ENCODE measurements at regions not wholly inside any gene's neighbourhood (a gene's known extent, or its start where the extent isn't known, plus 50 kb on each side); places are given as distances from the start of the nearest gene placed in this dataset.
A peak's percentile ranks its signal among the peaks of the same experiment; 100 is the strongest.
"Not testable (repeated sequence)": the region's sequence is repeated elsewhere in the genome, so short reads cannot be mapped to it uniquely, and the experiment has no call there.

GRCh38 chr1:199085903-199086302 lies 447.1 kb downstream of the PTPRC start:
- H3K27ac ChIP-seq (ENCODE audit: low read length), result no peak overlapping the region
- DNase-seq, result no peak
- no CpG with 5 or more reads among the region's 4 CpGs for WGBS (ENCODE audit: insufficient coverage, low lambda C conversion rate)
- H3K9me3 ChIP-seq (ENCODE audit: control insufficient read depth, low read depth, low read length), result no peaks in the 10 kb centered on the region
- H3K27me3 ChIP-seq (ENCODE audit: control insufficient read depth, insufficient read depth, low read length), result no peaks in the 10 kb centered on the region
- H3K4me1 ChIP-seq (ENCODE audit: control insufficient read depth, insufficient read depth, low read length), result no peaks in the 10 kb centered on the region
- no peak overlapping the region for H3K4me3 ChIP-seq (ENCODE audit: low read length)
- no peaks in the 10 kb centered on the region for H3K36me3 ChIP-seq (ENCODE audit: control insufficient read depth, insufficient read depth, low read length)

GRCh38 chr1:199087144-199087543 lies 448.3 kb downstream of the PTPRC start:
- no peaks in the 10 kb centered on the region for H3K4me1 ChIP-seq (ENCODE audit: control insufficient read depth, insufficient read depth, low read length)
- 91% methylated on average over 2 of the region's 2 CpGs for WGBS (ENCODE audit: insufficient coverage, low lambda C conversion rate)

GRCh38 chr1:199089393-199090122 lies 450.7 kb downstream of the PTPRC start:
- H3K9me3 ChIP-seq (ENCODE audit: control insufficient read depth, low read depth, low read length), result no peaks in the 10 kb centered on the region
- no peak overlapping the region for H3K27ac ChIP-seq (ENCODE audit: low read length)
- WGBS (ENCODE audit: insufficient coverage, low lambda C conversion rate), result 83% methylated on average over 1 of the region's 3 CpGs
- no peaks in the 10 kb centered on the region for H3K27me3 ChIP-seq (ENCODE audit: control insufficient read depth, insufficient read depth, low read length)
- no peak overlapping the region for H3K4me3 ChIP-seq (ENCODE audit: low read length)
- H3K4me1 ChIP-seq (ENCODE audit: control insufficient read depth, insufficient read depth, low read length), result no peaks in the 10 kb centered on the region
- DNase-seq, result peak in 1 of 2 donors; percentile 3
- no peaks in the 10 kb centered on the region for H3K36me3 ChIP-seq (ENCODE audit: control insufficient read depth, insufficient read depth, low read length)

More at GRCh38 chr1:199087144-199087543, 448.3 kb downstream of the PTPRC start:
- Histone ChIP-seq H3K27me3 (ENCODE audit: control insufficient read depth, insufficient read depth, low read length) (no peaks in the 10 kb centered on the region), H3K9me3 (ENCODE audit: control insufficient read depth, low read depth, low read length) (no peaks in the 10 kb centered on the region), H3K4me3 (ENCODE audit: low read length) (no peak overlapping the region), H3K36me3 (ENCODE audit: control insufficient read depth, insufficient read depth, low read length) (no peaks in the 10 kb centered on the region), H3K27ac (ENCODE audit: low read length) (no peak overlapping the region)
- no peak for DNase-seq

GRCh38 chr1:199095628-199096027 lies 456.8 kb downstream of the PTPRC start:
- not testable (repeated sequence) for H3K4me3 ChIP-seq (ENCODE audit: low read length); DNase-seq; H3K36me3 ChIP-seq (ENCODE audit: control insufficient read depth, insufficient read depth, low read length); H3K27me3 ChIP-seq (ENCODE audit: control insufficient read depth, insufficient read depth, low read length); H3K27ac ChIP-seq (ENCODE audit: low read length); H3K9me3 ChIP-seq (ENCODE audit: control insufficient read depth, low read depth, low read length); H3K4me1 ChIP-seq (ENCODE audit: control insufficient read depth, insufficient read depth, low read length)
- WGBS (ENCODE audit: insufficient coverage, low lambda C conversion rate), result no CpG with 5 or more reads among the region's 1 CpG

- whole genome bisulfite sequencing (ENCODE audit: insufficient coverage, low lambda C conversion rate), result 50% methylated on average over 1 of the region's 6 CpGs
Measured at GRCh38 chr1:199096591-199096990, 457.8 kb downstream of the PTPRC start.

GRCh38 chr1:199098468-199098867 lies 459.6 kb downstream of the PTPRC start:
- Histone ChIP-seq H3K27me3 (ENCODE audit: control insufficient read depth, insufficient read depth, low read length) (no peaks in the 10 kb centered on the region), H3K27ac (ENCODE audit: low read length) (no peak overlapping the region), H3K9me3 (ENCODE audit: control insufficient read depth, low read depth, low read length) (no peaks in the 10 kb centered on the region), H3K4me3 (ENCODE audit: low read length) (no peak overlapping the region), H3K4me1 (ENCODE audit: control insufficient read depth, insufficient read depth, low read length) (no peaks in the 10 kb centered on the region), H3K36me3 (ENCODE audit: control insufficient read depth, insufficient read depth, low read length) (no peaks in the 10 kb centered on the region)
- no peak for DNase-seq
- WGBS (ENCODE audit: insufficient coverage, low lambda C conversion rate), result 83% methylated on average over 1 of the region's 5 CpGs

More at GRCh38 chr1:199096591-199096990, 457.8 kb downstream of the PTPRC start:
- no peaks in the 10 kb centered on the region for H3K9me3 ChIP-seq (ENCODE audit: control insufficient read depth, low read depth, low read length)
- no peaks in the 10 kb centered on the region for H3K27me3 ChIP-seq (ENCODE audit: control insufficient read depth, insufficient read depth, low read length)
- H3K4me3 ChIP-seq (ENCODE audit: low read length), result no peak overlapping the region
- H3K4me1 ChIP-seq (ENCODE audit: control insufficient read depth, insufficient read depth, low read length), result no peaks in the 10 kb centered on the region
- DNase-seq, result no peak
- no peaks in the 10 kb centered on the region for H3K36me3 ChIP-seq (ENCODE audit: control insufficient read depth, insufficient read depth, low read length)
- H3K27ac ChIP-seq (ENCODE audit: low read length), result no peak overlapping the region

GRCh38 chr1:199101139-199101538 lies 462.3 kb downstream of the PTPRC start:
- Histone ChIP-seq H3K36me3 (ENCODE audit: control insufficient read depth, insufficient read depth, low read length) (no peaks in the 10 kb centered on the region), H3K4me1 (ENCODE audit: control insufficient read depth, insufficient read depth, low read length) (no peaks in the 10 kb centered on the region), H3K27me3 (ENCODE audit: control insufficient read depth, insufficient read depth, low read length) (no peaks in the 10 kb centered on the region), H3K9me3 (ENCODE audit: control insufficient read depth, low read depth, low read length) (no peaks in the 10 kb centered on the region), H3K27ac (ENCODE audit: low read length) (no peak overlapping the region), H3K4me3 (ENCODE audit: low read length) (no peak overlapping the region)
- WGBS (ENCODE audit: insufficient coverage, low lambda C conversion rate), result no CpG with 5 or more reads among the region's 5 CpGs
- DNase-seq, result no peak

GRCh38 chr1:199101635-199102034 lies 462.8 kb downstream of the PTPRC start:
- no peak for DNase-seq
- no peaks in the 10 kb centered on the region for H3K9me3 ChIP-seq (ENCODE audit: control insufficient read depth, low read depth, low read length)

GRCh38 chr1:199102239-199102638 lies 463.4 kb downstream of the PTPRC start:
- Histone ChIP-seq H3K27me3 (ENCODE audit: control insufficient read depth, insufficient read depth, low read length) (no peaks in the 10 kb centered on the region), H3K4me1 (ENCODE audit: control insufficient read depth, insufficient read depth, low read length) (no peaks in the 10 kb centered on the region), H3K4me3 (ENCODE audit: low read length) (no peak overlapping the region), H3K9me3 (ENCODE audit: control insufficient read depth, low read depth, low read length) (no peaks in the 10 kb centered on the region), H3K36me3 (ENCODE audit: control insufficient read depth, insufficient read depth, low read length) (no peaks in the 10 kb centered on the region), H3K27ac (ENCODE audit: low read length) (no peak overlapping the region)
- no peak for DNase-seq
- WGBS (ENCODE audit: insufficient coverage, low lambda C conversion rate), result 100% methylated on average over 1 of the region's 3 CpGs

More at GRCh38 chr1:199101635-199102034, 462.8 kb downstream of the PTPRC start:
- WGBS (ENCODE audit: insufficient coverage, low lambda C conversion rate), result 83% methylated on average over 1 of the region's 3 CpGs
- no peaks in the 10 kb centered on the region for H3K27me3 ChIP-seq (ENCODE audit: control insufficient read depth, insufficient read depth, low read length)
- H3K4me3 ChIP-seq (ENCODE audit: low read length), result no peak overlapping the region
- H3K27ac ChIP-seq (ENCODE audit: low read length), result no peak overlapping the region
- no peaks in the 10 kb centered on the region for H3K36me3 ChIP-seq (ENCODE audit: control insufficient read depth, insufficient read depth, low read length)
- H3K4me1 ChIP-seq (ENCODE audit: control insufficient read depth, insufficient read depth, low read length), result no peaks in the 10 kb centered on the region

- no peak for DNase-seq
- no peaks in the 10 kb centered on the region for H3K36me3 ChIP-seq (ENCODE audit: control insufficient read depth, insufficient read depth, low read length)
- H3K4me1 ChIP-seq (ENCODE audit: control insufficient read depth, insufficient read depth, low read length), result no peaks in the 10 kb centered on the region
- H3K4me3 ChIP-seq (ENCODE audit: low read length), result no peak overlapping the region
- H3K27ac ChIP-seq (ENCODE audit: low read length), result no peak overlapping the region
- H3K9me3 ChIP-seq (ENCODE audit: control insufficient read depth, low read depth, low read length), result no peaks in the 10 kb centered on the region
- no CpG with 5 or more reads among the region's 3 CpGs for WGBS (ENCODE audit: insufficient coverage, low lambda C conversion rate)
- H3K27me3 ChIP-seq (ENCODE audit: control insufficient read depth, insufficient read depth, low read length), result no peaks in the 10 kb centered on the region
Measured at GRCh38 chr1:199109160-199109559, 470.3 kb downstream of the PTPRC start.

- Histone ChIP-seq H3K27ac (ENCODE audit: low read length) (no peak overlapping the region), H3K27me3 (ENCODE audit: control insufficient read depth, insufficient read depth, low read length) (no peaks in the 10 kb centered on the region), H3K4me3 (ENCODE audit: low read length) (no peak overlapping the region), H3K4me1 (ENCODE audit: control insufficient read depth, insufficient read depth, low read length) (no peaks in the 10 kb centered on the region), H3K9me3 (ENCODE audit: control insufficient read depth, low read depth, low read length) (no peaks in the 10 kb centered on the region), H3K36me3 (ENCODE audit: control insufficient read depth, insufficient read depth, low read length) (no peaks in the 10 kb centered on the region)
- DNase-seq, result no peak
Measured at GRCh38 chr1:199112365-199112764, 473.5 kb downstream of the PTPRC start.
